Fibroblast of skin of scalp (primary cell): ENCODE measurements at regions not wholly inside any gene's neighbourhood (a gene's known extent, or its start where the extent isn't known, plus 50 kb on each side); places are given as distances from the start of the nearest gene placed in this dataset.
"Not testable (repeated sequence)": the region's sequence is repeated elsewhere in the genome, so short reads cannot be mapped to it uniquely, and the experiment has no call there.

Experiments used
- DNase-seq: peaks from one replicate; pipeline ENCODE4 v3.0.0-alpha.2; 2013

- DNase-seq = not testable (repeated sequence)
Measured at GRCh38 chr7:6991169-6991611, 165.1 kb upstream of the CCZ1B start.

DNA sequence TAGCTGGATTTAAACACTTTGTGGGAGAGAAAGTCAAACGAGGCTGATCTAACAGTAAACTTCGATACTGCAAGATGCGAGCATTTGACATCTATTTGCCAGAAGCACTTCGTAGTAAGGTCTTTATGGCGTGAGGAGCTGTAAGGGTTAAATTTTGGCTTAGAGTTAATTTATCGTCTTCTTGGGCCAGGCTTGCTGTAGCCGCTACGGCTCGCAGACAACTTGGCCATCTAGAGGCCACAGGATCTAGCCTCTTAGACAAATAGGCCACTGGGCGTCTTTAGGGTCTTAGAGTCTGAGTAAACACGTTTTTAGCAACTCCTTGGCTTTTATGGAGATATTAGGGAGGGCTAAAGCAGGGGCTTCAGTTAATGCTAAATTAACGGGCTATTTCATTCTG is 165.6 kb upstream of the CCZ1B start:
- DNase-seq = not testable (repeated sequence)

DNA sequence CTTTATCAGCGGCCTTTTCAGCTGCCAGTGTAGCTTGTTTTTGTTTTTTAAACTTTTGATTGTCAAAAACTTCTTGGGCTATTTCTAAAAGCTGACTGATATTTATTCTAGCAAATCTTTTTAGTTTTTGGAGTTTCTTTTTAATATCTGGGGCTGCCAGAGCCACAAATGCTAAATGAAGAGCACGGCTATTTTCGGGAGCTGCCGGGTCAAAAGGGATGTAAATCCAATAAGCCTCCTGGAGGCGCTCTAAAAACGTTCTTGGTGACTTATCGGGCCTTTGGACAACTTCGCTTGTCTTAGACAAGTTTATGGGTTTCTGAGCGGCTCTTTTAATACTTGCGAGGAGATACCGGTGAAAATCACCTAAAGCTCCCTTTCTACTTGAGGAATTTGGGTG is 166.1 kb upstream of the CCZ1B start:
- not testable (repeated sequence) for DNase-seq

DNA sequence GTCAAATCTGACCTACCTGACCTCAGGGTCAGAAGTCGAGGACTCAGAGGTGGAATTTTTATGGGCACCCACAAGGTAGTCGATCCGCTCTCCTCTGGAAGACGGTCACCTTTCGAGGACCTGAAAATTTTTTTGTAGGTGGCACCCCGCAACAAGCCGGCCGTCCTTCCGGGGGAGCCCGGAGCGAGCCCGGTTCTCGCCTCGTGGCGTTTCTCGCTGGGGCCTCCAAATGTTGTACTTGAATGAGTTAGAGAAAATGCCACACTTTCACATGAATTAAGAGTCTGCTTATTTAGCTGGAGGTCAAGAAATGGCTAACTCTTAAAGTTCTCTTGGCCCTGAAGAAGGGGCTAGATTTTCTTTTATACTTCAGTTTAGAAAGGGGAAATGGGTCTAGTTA is 169.0 kb upstream of the CCZ1B start:
- DNase-seq = not testable (repeated sequence)

- not testable (repeated sequence) for DNase-seq
Measured at GRCh38 chr7:6995493-6996289, 169.6 kb upstream of the CCZ1B start.

DNA sequence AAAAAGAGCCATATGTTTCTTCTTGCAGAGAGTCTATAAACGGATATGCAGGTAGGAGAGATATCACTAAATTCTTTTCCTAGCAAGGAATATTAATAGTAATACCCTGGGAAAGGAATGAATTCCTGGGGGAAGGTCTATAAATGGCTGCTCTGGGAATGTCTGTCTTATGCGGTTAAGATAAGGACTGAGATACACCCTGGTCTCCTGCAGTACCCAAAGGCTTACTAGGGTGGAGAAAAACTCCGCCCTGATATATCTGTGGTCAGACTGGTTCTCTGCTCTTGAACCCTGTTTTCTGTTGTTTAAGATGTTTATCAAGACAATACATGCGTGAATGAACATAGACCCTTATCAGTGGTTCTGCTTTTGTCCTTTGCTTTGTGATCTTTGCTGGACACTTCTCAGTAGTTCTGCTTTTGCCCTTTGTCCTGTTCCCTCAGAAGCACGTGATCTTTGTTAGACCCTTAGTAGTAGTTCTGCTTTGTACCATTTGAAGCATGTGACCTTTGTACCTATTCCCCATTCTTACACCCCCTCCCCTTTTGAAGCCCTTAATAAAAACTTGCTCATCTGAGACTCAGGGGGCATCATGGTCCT is 173.1 kb upstream of the CCZ1B start:
- DNase-seq = not testable (repeated sequence)

- no peak for DNase-seq
Measured at GRCh38 chr7:7002418-7003062, 176.5 kb upstream of the CCZ1B start.

- no peak for DNase-seq
Measured at GRCh38 chr7:7005303-7005702, 177.0 kb upstream of the C1GALT1 start.

DNA sequence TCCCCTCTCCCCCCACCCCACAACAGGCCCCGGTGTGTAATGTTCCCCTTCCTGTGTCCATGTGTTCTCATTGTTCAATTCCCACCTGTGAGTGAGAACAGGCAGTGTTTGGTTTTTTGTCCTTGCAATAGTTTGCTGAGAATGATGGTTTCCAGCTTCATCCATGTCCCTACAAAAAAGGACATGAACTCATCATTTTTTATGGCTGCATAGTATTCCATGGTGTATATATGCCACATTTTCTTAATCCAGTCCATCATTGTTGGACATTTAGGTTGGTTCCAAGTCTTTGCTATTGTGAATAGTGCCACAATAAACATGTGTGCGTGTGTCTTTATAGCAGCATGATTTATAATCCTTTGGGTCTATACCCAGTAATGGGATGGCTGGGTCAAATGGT is 176.4 kb upstream of the C1GALT1 start:
- not testable (repeated sequence) for DNase-seq

GRCh38 chr7:7011241-7011640 is 171.1 kb upstream of the C1GALT1 start:
- not testable (repeated sequence) for DNase-seq

DNA sequence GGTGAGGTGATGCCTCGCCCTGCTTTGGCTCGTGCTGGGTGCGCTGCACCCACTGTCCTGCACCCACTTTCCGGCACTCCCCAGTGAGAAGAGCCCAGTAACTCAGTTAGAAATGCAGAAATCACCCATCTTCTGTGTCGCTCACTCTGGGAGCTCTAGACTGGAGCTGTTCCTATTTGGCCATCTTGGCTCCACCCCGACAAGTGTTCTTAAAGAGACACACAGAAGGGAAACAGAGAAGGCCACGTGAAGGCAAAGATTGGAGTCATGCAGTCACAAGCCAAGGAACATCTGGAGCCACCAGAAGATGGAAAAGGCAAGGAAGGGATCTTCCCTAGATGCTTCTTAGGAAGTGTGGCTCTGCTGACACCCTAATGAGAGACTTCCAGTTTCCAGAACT is 170.6 kb upstream of the C1GALT1 start:
- DNase-seq = not testable (repeated sequence)

DNA sequence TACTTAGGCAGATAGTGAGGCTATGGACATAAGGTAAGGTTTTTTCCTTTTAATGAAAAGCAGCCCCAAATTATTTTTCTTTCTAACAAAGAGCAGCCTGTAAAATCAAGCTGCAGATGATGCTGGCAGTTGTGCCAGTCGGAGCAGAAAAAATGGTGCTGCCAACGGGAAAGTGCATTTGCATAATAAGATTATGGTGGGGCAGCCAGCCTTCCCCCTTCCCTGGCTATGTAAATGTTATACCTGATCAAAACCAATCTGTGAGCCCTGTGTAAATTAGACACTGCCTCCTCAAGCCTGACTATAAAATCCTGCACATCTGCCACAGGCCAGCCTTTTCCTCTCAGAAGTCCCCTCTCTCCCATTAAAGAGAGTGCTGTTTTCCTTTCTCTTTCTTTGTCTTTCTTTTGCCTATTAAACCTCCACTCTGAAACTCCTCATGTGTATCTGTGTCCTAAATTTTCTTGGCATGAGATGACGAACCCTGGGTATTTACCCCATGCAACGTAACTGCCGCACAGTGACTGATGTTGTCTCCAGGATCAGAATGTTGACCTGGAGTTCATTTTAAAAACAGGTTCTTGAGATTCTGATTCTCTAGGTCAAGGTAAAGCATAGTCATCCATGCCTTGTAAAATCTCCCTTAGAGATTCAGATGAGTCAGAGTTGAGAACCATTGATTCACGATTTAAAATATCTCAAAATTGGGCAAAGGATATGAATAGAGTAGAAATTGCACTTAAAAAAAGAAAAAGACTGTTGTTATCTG is 167.3 kb upstream of the C1GALT1 start:
- DNase-seq = no peak

DNA sequence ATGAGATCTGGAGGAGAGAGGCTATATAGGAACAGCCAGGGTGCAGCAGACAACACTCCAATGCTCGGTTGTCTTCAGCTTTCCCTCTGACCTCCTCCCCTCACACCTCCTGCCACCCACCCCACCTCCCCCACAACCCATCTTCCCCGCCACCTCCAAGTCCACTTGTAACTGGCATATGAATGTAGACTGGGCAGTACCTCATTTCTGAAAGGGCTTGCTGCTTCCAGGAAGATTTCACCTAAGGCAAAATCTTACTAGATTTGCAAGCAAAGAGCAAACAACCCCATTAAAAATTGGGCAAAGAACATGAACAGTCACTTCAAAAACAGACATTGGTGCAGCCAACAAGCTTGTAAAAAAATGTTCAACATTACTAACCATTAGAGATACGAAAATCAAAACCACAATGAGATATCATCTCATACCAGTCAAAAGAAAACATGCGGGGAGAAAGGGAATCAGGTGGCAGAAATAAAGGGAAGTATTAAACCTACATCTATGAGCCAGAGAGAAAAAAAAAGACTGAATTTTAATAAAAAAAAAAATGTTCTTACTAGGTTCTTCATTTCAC is 164.6 kb upstream of the C1GALT1 start:
- DNase-seq = no peak

DNA sequence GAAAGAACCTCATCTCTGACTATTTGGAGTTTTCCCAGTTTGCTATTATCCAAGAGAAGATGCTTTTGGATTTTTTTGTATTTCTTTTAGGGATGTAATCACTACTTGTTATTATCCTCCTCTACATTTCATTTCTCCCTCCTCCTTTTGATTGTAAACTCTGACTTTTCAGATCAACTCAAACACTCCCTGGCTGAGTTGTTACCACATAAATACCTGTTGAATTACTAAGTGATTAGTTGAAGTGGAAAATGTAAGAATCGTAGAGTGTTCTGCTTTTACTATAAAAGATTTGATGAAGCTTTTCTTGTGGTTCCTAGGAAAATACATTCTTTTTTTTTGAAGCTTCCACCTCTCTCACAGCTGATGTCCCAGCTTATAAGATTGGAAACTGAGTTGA is 164.1 kb upstream of the C1GALT1 start:
- DNase-seq = no peak

GRCh38 chr7:7032221-7032620 is 150.1 kb upstream of the C1GALT1 start:
- DNase-seq = no peak

DNA sequence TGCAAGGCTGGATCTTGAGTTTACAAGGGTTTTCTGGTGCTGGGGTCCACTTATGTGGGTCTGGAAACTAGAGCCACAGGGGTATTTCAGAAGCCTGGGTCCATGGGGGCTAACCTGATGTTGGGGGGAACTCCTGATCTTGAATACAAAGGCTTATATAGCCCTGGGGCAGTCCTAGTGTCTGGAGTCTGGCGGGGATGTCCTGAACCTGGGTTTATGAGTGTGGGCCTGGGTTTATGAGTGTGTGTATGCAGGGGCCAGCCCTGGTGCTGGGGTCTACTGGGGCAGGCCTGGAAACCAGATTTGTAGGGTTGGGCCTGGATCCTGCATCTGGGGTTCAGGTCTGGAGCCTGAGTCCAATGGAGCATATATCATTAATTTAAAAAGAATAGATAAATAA is 146.5 kb upstream of the C1GALT1 start:
- DNase-seq = no peak

DNA sequence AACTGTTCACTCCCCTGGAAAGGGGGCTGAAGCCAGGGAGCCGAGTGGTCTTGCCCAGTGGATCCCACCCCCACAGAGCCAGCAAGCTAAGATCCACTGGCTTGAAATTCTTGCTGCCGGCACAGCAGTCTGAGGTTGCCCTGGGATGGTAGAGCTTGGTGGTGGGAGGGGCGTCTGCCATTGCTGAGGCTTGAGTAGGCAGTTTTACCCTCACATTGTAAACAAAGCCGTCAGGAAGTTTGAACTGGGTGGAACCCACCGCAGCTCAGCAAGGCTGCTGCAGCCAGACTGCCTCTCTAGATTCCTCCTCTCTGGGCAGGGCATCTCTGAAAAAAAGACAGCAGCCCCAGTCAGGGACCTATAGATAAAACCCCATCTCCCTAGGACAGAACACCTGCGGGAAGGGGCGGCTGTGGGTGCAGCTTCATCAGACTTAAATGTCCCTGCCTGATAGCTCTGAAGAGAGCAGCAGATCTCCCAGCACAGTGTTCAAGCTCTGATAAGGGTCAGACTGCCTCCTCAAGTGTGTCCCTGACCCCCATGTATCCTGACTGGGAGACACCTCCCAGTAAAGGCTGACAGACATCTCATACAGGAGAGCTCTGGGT is 140.0 kb upstream of the C1GALT1 start:
- DNase-seq = not testable (repeated sequence)

DNA sequence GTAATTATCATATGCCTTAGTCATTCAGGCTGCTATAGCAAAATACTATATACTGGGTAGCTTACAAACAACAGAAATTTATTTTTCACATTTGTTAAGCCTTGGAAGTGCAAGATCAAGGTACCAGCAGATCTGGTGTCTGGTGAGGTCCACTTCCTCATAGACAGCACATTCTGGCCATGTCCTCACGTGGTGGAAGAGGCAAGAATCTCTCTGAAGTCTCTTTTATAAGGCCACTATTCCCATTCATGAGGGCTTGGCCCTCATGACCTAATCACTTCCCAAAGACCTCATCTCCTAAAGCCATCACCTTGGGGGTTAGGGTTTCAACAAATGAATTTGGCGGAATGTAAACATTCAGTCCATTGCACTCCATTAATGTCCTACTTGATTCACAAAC is 137.5 kb upstream of the C1GALT1 start:
- DNase-seq = no peak

DNA sequence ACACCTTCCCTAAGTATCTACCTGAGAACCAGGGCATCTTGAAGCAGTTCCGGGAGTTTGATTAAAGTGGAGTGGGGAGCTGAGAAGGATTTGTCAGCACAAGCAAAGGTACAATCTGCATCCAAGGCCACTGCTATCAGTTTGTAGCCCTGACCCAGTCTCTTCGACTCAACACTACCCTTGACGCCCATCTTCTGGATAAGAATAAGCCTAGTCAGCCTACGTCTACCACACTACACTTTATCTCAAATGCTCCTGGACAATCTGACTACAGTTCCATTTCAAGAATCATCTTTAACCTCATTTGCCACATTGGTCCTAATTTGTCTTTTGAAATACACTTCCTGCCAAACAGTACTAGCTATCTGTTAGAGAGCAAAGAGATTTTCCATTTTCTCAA is 134.1 kb upstream of the C1GALT1 start:
- no peak for DNase-seq

- no peak for DNase-seq
Measured at GRCh38 chr7:7051206-7051877, 131.0 kb upstream of the C1GALT1 start.

DNA sequence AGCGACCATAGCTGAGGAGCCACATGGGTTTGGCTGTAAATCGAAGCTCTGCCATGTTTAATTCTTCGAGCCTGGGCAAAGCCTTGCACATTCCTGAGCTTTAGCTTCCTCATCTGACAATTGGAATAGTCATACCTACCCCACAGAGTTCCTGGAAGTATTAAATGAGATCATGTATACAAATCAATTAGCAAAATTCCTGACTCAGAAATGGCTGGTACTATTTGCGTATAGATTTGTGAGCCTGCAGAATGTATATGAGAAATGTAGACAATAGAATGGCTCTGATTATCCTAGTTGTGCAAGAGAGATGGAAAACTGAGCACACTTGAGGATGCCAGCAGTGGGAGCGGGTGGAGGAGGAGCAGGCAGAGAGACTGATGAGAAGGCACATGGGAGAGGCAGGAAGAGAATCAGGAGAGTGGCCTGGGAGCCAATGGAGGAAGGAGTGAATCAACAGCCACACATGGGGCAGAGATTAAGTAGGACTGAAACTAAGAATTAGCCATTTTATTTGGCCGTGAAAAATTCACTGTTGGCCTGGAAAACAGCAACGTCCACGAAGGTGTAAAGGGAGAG is 128.0 kb upstream of the C1GALT1 start:
- no peak for DNase-seq
